ENCODE measurements at regions not wholly inside any gene's neighbourhood (a gene's known extent, or its start where the extent isn't known, plus 50 kb on each side); places are given as distances from the start of the nearest gene placed in this dataset.

GRCh38 chr10:108639010-108639409 is 1284.3 kb downstream of the XPNPEP1 start:
- Histone ChIP-seq H3K4me3 (ENCODE audit: low read length) (no peak overlapping the region), H3K9ac (ENCODE audit: low read length) (no peak overlapping the region), H3K4me1 (ENCODE audit: control insufficient read depth, insufficient read depth, low read length) (no peaks in the 10 kb centered on the region), H3K27me3 (ENCODE audit: control insufficient read depth, insufficient read depth, low read length) (no peaks in the 10 kb centered on the region), H3K36me3 (ENCODE audit: control insufficient read depth, insufficient read depth, low read length) (no peaks in the 10 kb centered on the region), H3K9me3 (ENCODE audit: control insufficient read depth, low read length) (no peaks in the 10 kb centered on the region)

- Histone ChIP-seq H3K9ac (ENCODE audit: low read length) (no peak overlapping the region), H3K4me1 (ENCODE audit: control insufficient read depth, insufficient read depth, low read length) (no peaks in the 10 kb centered on the region)
Measured at GRCh38 chr10:108638225-108638624, 1285.1 kb downstream of the XPNPEP1 start.

GRCh38 chr10:108633046-108633445 is 1290.3 kb downstream of the XPNPEP1 start:
- no peaks in the 10 kb centered on the region for H3K27me3 ChIP-seq (ENCODE audit: control insufficient read depth, insufficient read depth, low read length)

More at GRCh38 chr10:108638225-108638624, 1285.1 kb downstream of the XPNPEP1 start:
- Histone ChIP-seq H3K27me3 (ENCODE audit: control insufficient read depth, insufficient read depth, low read length) (no peaks in the 10 kb centered on the region), H3K9me3 (ENCODE audit: control insufficient read depth, low read length) (no peaks in the 10 kb centered on the region), H3K4me3 (ENCODE audit: low read length) (no peak overlapping the region), H3K36me3 (ENCODE audit: control insufficient read depth, insufficient read depth, low read length) (no peaks in the 10 kb centered on the region)

GRCh38 chr10:108632144-108632543 is 1291.2 kb downstream of the XPNPEP1 start:
- Histone ChIP-seq H3K9ac (ENCODE audit: low read length) (no peak overlapping the region), H3K4me3 (ENCODE audit: low read length) (no peak overlapping the region), H3K27me3 (ENCODE audit: control insufficient read depth, insufficient read depth, low read length) (no peaks in the 10 kb centered on the region), H3K36me3 (ENCODE audit: control insufficient read depth, insufficient read depth, low read length) (no peaks in the 10 kb centered on the region), H3K9me3 (ENCODE audit: control insufficient read depth, low read length) (no peaks in the 10 kb centered on the region), H3K4me1 (ENCODE audit: control insufficient read depth, insufficient read depth, low read length) (no peaks in the 10 kb centered on the region)

More at GRCh38 chr10:108633046-108633445, 1290.3 kb downstream of the XPNPEP1 start:
- H3K4me1 ChIP-seq (ENCODE audit: control insufficient read depth, insufficient read depth, low read length) = no peaks in the 10 kb centered on the region
- no peaks in the 10 kb centered on the region for H3K36me3 ChIP-seq (ENCODE audit: control insufficient read depth, insufficient read depth, low read length)
- H3K9me3 ChIP-seq (ENCODE audit: control insufficient read depth, low read length) = no peaks in the 10 kb centered on the region
- no peak overlapping the region for H3K4me3 ChIP-seq (ENCODE audit: low read length)
- no peak overlapping the region for H3K9ac ChIP-seq (ENCODE audit: low read length)

- no peaks in the 10 kb centered on the region for H3K9me3 ChIP-seq (ENCODE audit: control insufficient read depth, low read length)
- no peaks in the 10 kb centered on the region for H3K4me1 ChIP-seq (ENCODE audit: control insufficient read depth, insufficient read depth, low read length)
- H3K4me3 ChIP-seq (ENCODE audit: low read length) = no peak overlapping the region
- H3K9ac ChIP-seq (ENCODE audit: low read length) = no peak overlapping the region
- H3K36me3 ChIP-seq (ENCODE audit: control insufficient read depth, insufficient read depth, low read length) = no peaks in the 10 kb centered on the region
- H3K27me3 ChIP-seq (ENCODE audit: control insufficient read depth, insufficient read depth, low read length) = no peaks in the 10 kb centered on the region
Measured at GRCh38 chr10:108631332-108631731, 1292.0 kb downstream of the XPNPEP1 start.

- Histone ChIP-seq H3K4me3 (ENCODE audit: low read length) (no peak overlapping the region), H3K9me3 (ENCODE audit: control insufficient read depth, low read length) (no peaks in the 10 kb centered on the region), H3K9ac (ENCODE audit: low read length) (no peak overlapping the region), H3K27me3 (ENCODE audit: control insufficient read depth, insufficient read depth, low read length) (no peaks in the 10 kb centered on the region), H3K36me3 (ENCODE audit: control insufficient read depth, insufficient read depth, low read length) (no peaks in the 10 kb centered on the region), H3K4me1 (ENCODE audit: control insufficient read depth, insufficient read depth, low read length) (no peaks in the 10 kb centered on the region)
Measured at GRCh38 chr10:108629834-108630233, 1293.5 kb downstream of the XPNPEP1 start.

- no peak overlapping the region for H3K9ac ChIP-seq (ENCODE audit: low read length)
Measured at GRCh38 chr10:108624052-108624451, 1299.3 kb downstream of the XPNPEP1 start.

GRCh38 chr10:108620821-108621534 is 1302.3 kb downstream of the XPNPEP1 start:
- H3K36me3 ChIP-seq (ENCODE audit: control insufficient read depth, insufficient read depth, low read length) = no peaks in the 10 kb centered on the region
- H3K4me3 ChIP-seq (ENCODE audit: low read length) = no peak overlapping the region
- no peaks in the 10 kb centered on the region for H3K4me1 ChIP-seq (ENCODE audit: control insufficient read depth, insufficient read depth, low read length)
- no peak overlapping the region for H3K9ac ChIP-seq (ENCODE audit: low read length)
- H3K9me3 ChIP-seq (ENCODE audit: control insufficient read depth, low read length) = no peaks in the 10 kb centered on the region
- no peaks in the 10 kb centered on the region for H3K27me3 ChIP-seq (ENCODE audit: control insufficient read depth, insufficient read depth, low read length)

More at GRCh38 chr10:108624052-108624451, 1299.3 kb downstream of the XPNPEP1 start:
- H3K4me1 ChIP-seq (ENCODE audit: control insufficient read depth, insufficient read depth, low read length) = no peaks in the 10 kb centered on the region
- H3K36me3 ChIP-seq (ENCODE audit: control insufficient read depth, insufficient read depth, low read length) = no peaks in the 10 kb centered on the region
- no peak overlapping the region for H3K4me3 ChIP-seq (ENCODE audit: low read length)
- H3K9me3 ChIP-seq (ENCODE audit: control insufficient read depth, low read length) = no peaks in the 10 kb centered on the region
- no peaks in the 10 kb centered on the region for H3K27me3 ChIP-seq (ENCODE audit: control insufficient read depth, insufficient read depth, low read length)

GRCh38 chr10:108616559-108617285 is 1306.6 kb downstream of the XPNPEP1 start:
- Histone ChIP-seq H3K9me3 (ENCODE audit: control insufficient read depth, low read length) (no peaks in the 10 kb centered on the region), H3K9ac (ENCODE audit: low read length) (no peak overlapping the region), H3K27me3 (ENCODE audit: control insufficient read depth, insufficient read depth, low read length) (no peaks in the 10 kb centered on the region), H3K36me3 (ENCODE audit: control insufficient read depth, insufficient read depth, low read length) (no peaks in the 10 kb centered on the region), H3K4me3 (ENCODE audit: low read length) (no peak overlapping the region), H3K4me1 (ENCODE audit: control insufficient read depth, insufficient read depth, low read length) (no peaks in the 10 kb centered on the region)

- no peaks in the 10 kb centered on the region for H3K27me3 ChIP-seq (ENCODE audit: control insufficient read depth, insufficient read depth, low read length)
- H3K4me3 ChIP-seq (ENCODE audit: low read length) = no peak overlapping the region
- H3K36me3 ChIP-seq (ENCODE audit: control insufficient read depth, insufficient read depth, low read length) = no peaks in the 10 kb centered on the region
- H3K4me1 ChIP-seq (ENCODE audit: control insufficient read depth, insufficient read depth, low read length) = no peaks in the 10 kb centered on the region
- H3K9ac ChIP-seq (ENCODE audit: low read length) = no peak overlapping the region
- H3K9me3 ChIP-seq (ENCODE audit: control insufficient read depth, low read length) = no peaks in the 10 kb centered on the region
Measured at GRCh38 chr10:108615576-108616320, 1307.6 kb downstream of the XPNPEP1 start.

- Histone ChIP-seq H3K9me3 (ENCODE audit: control insufficient read depth, low read length) (no peaks in the 10 kb centered on the region), H3K4me3 (ENCODE audit: low read length) (no peak overlapping the region), H3K4me1 (ENCODE audit: control insufficient read depth, insufficient read depth, low read length) (no peaks in the 10 kb centered on the region), H3K36me3 (ENCODE audit: control insufficient read depth, insufficient read depth, low read length) (no peaks in the 10 kb centered on the region), H3K9ac (ENCODE audit: low read length) (no peak overlapping the region), H3K27me3 (ENCODE audit: control insufficient read depth, insufficient read depth, low read length) (no peaks in the 10 kb centered on the region)
Measured at GRCh38 chr10:108612485-108612884, 1310.8 kb downstream of the XPNPEP1 start.

- no peaks in the 10 kb centered on the region for H3K9me3 ChIP-seq (ENCODE audit: control insufficient read depth, low read length)
- H3K4me1 ChIP-seq (ENCODE audit: control insufficient read depth, insufficient read depth, low read length) = no peaks in the 10 kb centered on the region
- H3K27me3 ChIP-seq (ENCODE audit: control insufficient read depth, insufficient read depth, low read length) = no peaks in the 10 kb centered on the region
- no peaks in the 10 kb centered on the region for H3K36me3 ChIP-seq (ENCODE audit: control insufficient read depth, insufficient read depth, low read length)
- H3K4me3 ChIP-seq (ENCODE audit: low read length) = no peak overlapping the region
- H3K9ac ChIP-seq (ENCODE audit: low read length) = no peak overlapping the region
Measured at GRCh38 chr10:108608860-108609259, 1314.5 kb downstream of the XPNPEP1 start.

Data from mucosa of stomach (tissue), 1 donor.